ENCODE measurements at regions not wholly inside any gene's neighbourhood (a gene's known extent, or its start where the extent isn't known, plus 50 kb on each side); places are given as distances from the start of the nearest gene placed in this dataset.

- H3K4me3 ChIP-seq (ENCODE audit: low read depth in 1 of 2, low read length in 2 of 2), result no peak overlapping the region
- H3K79me2 ChIP-seq (ENCODE audit: insufficient read depth, low read length), result no peaks in the 10 kb centered on the region
- no peak overlapping the region for H3K27ac ChIP-seq (ENCODE audit: low read length)
- no peak for TF ChIP-seq EZH2 (IDR thresholded peaks at IDR 0.05; ENCODE audit: borderline replicate concordance, low read depth, low read length, severe bottlenecking)
- no peak for TF ChIP-seq CTCF (IDR thresholded peaks at IDR 0.05; ENCODE audit: borderline replicate concordance, extremely low read depth, low read length, poor library complexity, severe bottlenecking)
- no peak for ATAC-seq (ENCODE audit: insufficient read depth, low read depth)
- no peaks in the 10 kb centered on the region for H3K9me3 ChIP-seq (ENCODE audit: insufficient read depth, low read length, severe bottlenecking)
- no peaks in the 10 kb centered on the region for H4K20me1 ChIP-seq (ENCODE audit: insufficient read depth, low read length)
- DNase-seq, result no peak
- peaks cover 2% of the 10 kb centered on the region for H3K27me3 ChIP-seq (ENCODE audit: insufficient read depth, low read length, poor library complexity)
- H3K36me3 ChIP-seq (ENCODE audit: insufficient read depth, low read length), result no peaks in the 10 kb centered on the region
- no peak overlapping the region for H3K9ac ChIP-seq (ENCODE audit: low read depth, low read length)
- H2AFZ ChIP-seq (ENCODE audit: low read depth, low read length), result no peak overlapping the region
- H3K4me2 ChIP-seq (ENCODE audit: insufficient read depth, low read length), result no peak overlapping the region
- no peaks in the 10 kb centered on the region for H3K4me1 ChIP-seq (ENCODE audit: insufficient read depth, low read length)
Measured at GRCh38 chr7:9029681-9030530, 596.5 kb downstream of the NXPH1 start.

GRCh38 chr7:9030976-9031375, 597.6 kb downstream of the NXPH1 start:
- Histone ChIP-seq H3K9ac (ENCODE audit: low read depth, low read length) (no peak overlapping the region), H3K79me2 (ENCODE audit: insufficient read depth, low read length) (no peaks in the 10 kb centered on the region), H3K27ac (ENCODE audit: low read length) (no peak overlapping the region), H3K4me2 (ENCODE audit: insufficient read depth, low read length) (no peak overlapping the region), H2AFZ (ENCODE audit: low read depth, low read length) (no peak overlapping the region), H3K9me3 (ENCODE audit: insufficient read depth, low read length, severe bottlenecking) (no peaks in the 10 kb centered on the region), H3K27me3 (ENCODE audit: insufficient read depth, low read length, poor library complexity) (peaks cover 2% of the 10 kb centered on the region), H3K4me3 (ENCODE audit: low read depth in 1 of 2, low read length in 2 of 2) (no peak overlapping the region), H3K36me3 (ENCODE audit: insufficient read depth, low read length) (no peaks in the 10 kb centered on the region), H3K4me1 (ENCODE audit: insufficient read depth, low read length) (no peaks in the 10 kb centered on the region), H4K20me1 (ENCODE audit: insufficient read depth, low read length) (no peaks in the 10 kb centered on the region)
- no peak for TF ChIP-seq EZH2 (IDR thresholded peaks at IDR 0.05; ENCODE audit: borderline replicate concordance, low read depth, low read length, severe bottlenecking)
- no peak for TF ChIP-seq CTCF (IDR thresholded peaks at IDR 0.05; ENCODE audit: borderline replicate concordance, extremely low read depth, low read length, poor library complexity, severe bottlenecking)
- DNase-seq (no peak), ATAC-seq (ENCODE audit: insufficient read depth, low read depth) (no peak)

- no peak overlapping the region for H3K27ac ChIP-seq (ENCODE audit: low read length)
Measured at GRCh38 chr7:9031386-9031785, 598.0 kb downstream of the NXPH1 start.

More at GRCh38 chr7:9031386-9031785, 598.0 kb downstream of the NXPH1 start:
- no peak for DNase-seq
- H3K27me3 ChIP-seq (ENCODE audit: insufficient read depth, low read length, poor library complexity), result peaks cover 2% of the 10 kb centered on the region
- no peak overlapping the region for H3K4me3 ChIP-seq (ENCODE audit: low read depth in 1 of 2, low read length in 2 of 2)
- no peaks in the 10 kb centered on the region for H3K79me2 ChIP-seq (ENCODE audit: insufficient read depth, low read length)
- no peak for TF ChIP-seq CTCF (IDR thresholded peaks at IDR 0.05; ENCODE audit: borderline replicate concordance, extremely low read depth, low read length, poor library complexity, severe bottlenecking)
- no peaks in the 10 kb centered on the region for H3K36me3 ChIP-seq (ENCODE audit: insufficient read depth, low read length)
- H2AFZ ChIP-seq (ENCODE audit: low read depth, low read length), result no peak overlapping the region
- no peaks in the 10 kb centered on the region for H3K4me1 ChIP-seq (ENCODE audit: insufficient read depth, low read length)
- H3K9me3 ChIP-seq (ENCODE audit: insufficient read depth, low read length, severe bottlenecking), result no peaks in the 10 kb centered on the region
- no peak for ATAC-seq (ENCODE audit: insufficient read depth, low read depth)
- no peaks in the 10 kb centered on the region for H4K20me1 ChIP-seq (ENCODE audit: insufficient read depth, low read length)
- H3K9ac ChIP-seq (ENCODE audit: low read depth, low read length), result no peak overlapping the region
- H3K4me2 ChIP-seq (ENCODE audit: insufficient read depth, low read length), result no peak overlapping the region
